Lower lobe of right lung (tissue), 2 donors: ENCODE measurements at regions not wholly inside any gene's neighbourhood (a gene's known extent, or its start where the extent isn't known, plus 50 kb on each side); places are given as distances from the start of the nearest gene placed in this dataset.

Experiments used
- ATAC-seq, 2 donors: fragments of 200-7000 bp; cut with Tn5 transposase; one replicate each; pipeline ENCODE4 v1.9.1; 2020 to 2022; ENCODE audit warnings: mild to moderate bottlenecking in 2 of 2, moderate library complexity in 2 of 2
- DNase-seq: peaks from one replicate; pipeline ENCODE4 v3.0.0-alpha.2; 2020
- H3K27ac ChIP-seq: fragments of 200-600 bp; one replicate; pipeline ENCODE4 v1.8.0; 2022
- H3K27me3 ChIP-seq: fragments of 200-600 bp; one replicate; pipeline ENCODE4 v1.8.0; 2022; ENCODE audit warnings: low read depth
- H3K36me3 ChIP-seq: fragments of 200-600 bp; one replicate; pipeline ENCODE4 v1.8.0; 2022; ENCODE audit warnings: mild to moderate bottlenecking
- H3K4me1 ChIP-seq: fragments of 200-600 bp; one replicate; pipeline ENCODE4 v1.8.0; 2022
- H3K4me3 ChIP-seq: fragments of 200-600 bp; one replicate; pipeline ENCODE4 v1.8.0; 2022; ENCODE audit warnings: mild to moderate bottlenecking
- H3K9me3 ChIP-seq: fragments of 200-600 bp; one replicate; pipeline ENCODE4 v1.8.0; 2022
- CTCF ChIP-seq: fragments of 200-600 bp; IDR thresholded peaks from one replicate; pipeline ENCODE4 v1.8.0; 2022; ENCODE audit warnings: antibody characterized with exemption, mild to moderate bottlenecking
- intact Hi-C: fragments of 100-400 bp; cut with DNase I; formaldehyde crosslinking; loops from one replicate; pipeline ENCODE4 v1.11.0; 2022
- donor health status: DM: no; HTN: yes; CAD: no; lungs with severe emphysema.

- Histone ChIP-seq H3K27me3 (no peaks in the 10 kb centered on the region), H3K4me3 (no peak overlapping the region), H3K4me1 (no peaks in the 10 kb centered on the region), H3K36me3 (no peaks in the 10 kb centered on the region), H3K9me3 (no peaks in the 10 kb centered on the region), H3K27ac (no peak overlapping the region)
- ATAC-seq, result peak; percentile 32 to 56
- intact Hi-C loops, result no loop called here
- no peak for DNase-seq
- no peak for TF ChIP-seq CTCF
Measured at GRCh38 chr1:199751506-199751905, 276.0 kb upstream of the NR5A2 start.

- Histone ChIP-seq H3K4me3 (no peak overlapping the region), H3K36me3 (no peaks in the 10 kb centered on the region), H3K9me3 (no peaks in the 10 kb centered on the region), H3K27ac (no peak overlapping the region), H3K4me1 (no peaks in the 10 kb centered on the region), H3K27me3 (no peaks in the 10 kb centered on the region)
- intact Hi-C loops, result no loop called here
- no peak for DNase-seq
- peak in 1 of 2 donors; percentile 41 for ATAC-seq
- TF ChIP-seq CTCF, result no peak
Measured at GRCh38 chr1:199751962-199752687, 275.4 kb upstream of the NR5A2 start.

- no peak for TF ChIP-seq CTCF
- peak; percentile 37 to 57 for ATAC-seq
- DNase-seq, result no peak
- Histone ChIP-seq H3K4me3 (no peak overlapping the region), H3K36me3 (no peaks in the 10 kb centered on the region), H3K27me3 (no peaks in the 10 kb centered on the region), H3K27ac (no peak overlapping the region), H3K9me3 (no peaks in the 10 kb centered on the region), H3K4me1 (no peaks in the 10 kb centered on the region)
- intact Hi-C loops, result no loop called here
Measured at GRCh38 chr1:199752688-199753027, 274.9 kb upstream of the NR5A2 start.

DNA sequence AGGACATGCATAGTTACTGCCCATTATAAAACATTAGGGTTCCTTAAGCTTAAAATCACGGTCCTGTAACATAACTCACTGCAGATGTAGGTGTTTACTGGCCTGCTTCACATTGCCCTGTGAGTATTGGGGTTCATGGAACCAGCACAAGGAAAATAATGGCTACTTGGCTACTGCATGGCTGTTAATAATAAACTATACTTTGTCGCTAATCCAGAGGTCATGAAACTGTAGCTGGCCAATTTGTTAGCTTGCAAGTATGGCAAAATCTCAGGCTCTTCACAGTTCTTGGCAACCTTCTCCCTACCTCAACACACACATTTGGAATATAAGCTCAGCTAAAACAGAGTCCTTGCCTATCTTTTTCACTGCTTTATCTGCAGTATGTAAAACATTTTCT lies 274.0 kb upstream of the NR5A2 start:
- ATAC-seq (no peak), DNase-seq (no peak)
- H3K36me3 ChIP-seq, result no peaks in the 10 kb centered on the region
- no peaks in the 10 kb centered on the region for H3K27me3 ChIP-seq
- no peak for TF ChIP-seq CTCF
- no peak overlapping the region for H3K27ac ChIP-seq
- H3K4me3 ChIP-seq, result no peak overlapping the region
- H3K4me1 ChIP-seq, result no peaks in the 10 kb centered on the region
- intact Hi-C loops, result no loop called here
- H3K9me3 ChIP-seq, result no peaks in the 10 kb centered on the region

GRCh38 chr1:199756066-199756465 lies 271.4 kb upstream of the NR5A2 start:
- no peaks in the 10 kb centered on the region for H3K4me1 ChIP-seq
- no peaks in the 10 kb centered on the region for H3K27me3 ChIP-seq
- DNase-seq, result no peak
- no peaks in the 10 kb centered on the region for H3K36me3 ChIP-seq
- H3K4me3 ChIP-seq, result no peak overlapping the region
- H3K9me3 ChIP-seq, result no peaks in the 10 kb centered on the region
- no peak overlapping the region for H3K27ac ChIP-seq
- no peak for ATAC-seq
- TF ChIP-seq CTCF, result no peak
- intact Hi-C loops, result no loop called here
